Endothelial cell of umbilical vein (primary cell): ENCODE measurements at regions not wholly inside any gene's neighbourhood (a gene's known extent, or its start where the extent isn't known, plus 50 kb on each side); places are given as distances from the start of the nearest gene placed in this dataset.

ENCODE experiments used
- POLR2A ChIP-seq: IDR thresholded peaks from 2 replicates; pipeline ENCODE4 v1.6.1; 2012; ENCODE audit warnings: low read depth, mild to moderate bottlenecking, control low read depth, low read length
- TF ChIP-seq, protein P1 (sequence below), 2 donors: IDR thresholded peaks; 1 replicate in 1 of 2; 2 replicates in 1 of 2; pipeline ENCODE4 v1.5.1; 2011; ENCODE audit warnings: low read length in 2 of 2, mild to moderate bottlenecking in 2 of 2, moderate library complexity in 2 of 2, control low read depth in 1 of 2, inconsistent platforms in 1 of 2, low read depth in 1 of 2; ENCODE audit not compliant: insufficient read depth in 1 of 2; ENCODE audit errors: extremely low read depth in 1 of 2
- TF ChIP-seq, protein P2 (sequence below): IDR thresholded peaks from 2 replicates; pipeline ENCODE4 v1.6.1; 2011; ENCODE audit not compliant: insufficient read depth, insufficient read length

DNA sequence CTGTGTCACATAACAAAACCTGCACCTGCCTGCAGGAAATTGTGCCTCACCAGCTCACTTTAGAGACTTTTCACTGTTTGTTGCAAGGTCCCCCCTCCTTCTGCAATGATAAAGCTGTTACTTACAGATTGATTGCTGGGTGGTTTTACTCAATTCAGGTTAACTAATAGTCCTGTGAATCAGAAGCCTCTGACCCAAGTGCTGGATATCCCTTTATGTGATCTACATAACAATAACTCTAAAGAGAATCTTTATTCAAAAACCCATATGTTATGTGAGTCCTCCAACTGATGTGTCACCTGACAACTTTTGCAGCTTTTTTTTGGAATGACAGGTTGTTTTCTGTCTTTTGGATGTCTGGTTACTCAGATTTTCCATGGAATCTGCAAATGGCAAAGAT is 2323.6 kb upstream of the TENM3 start:
- TF ChIP-seq, protein P1, sequence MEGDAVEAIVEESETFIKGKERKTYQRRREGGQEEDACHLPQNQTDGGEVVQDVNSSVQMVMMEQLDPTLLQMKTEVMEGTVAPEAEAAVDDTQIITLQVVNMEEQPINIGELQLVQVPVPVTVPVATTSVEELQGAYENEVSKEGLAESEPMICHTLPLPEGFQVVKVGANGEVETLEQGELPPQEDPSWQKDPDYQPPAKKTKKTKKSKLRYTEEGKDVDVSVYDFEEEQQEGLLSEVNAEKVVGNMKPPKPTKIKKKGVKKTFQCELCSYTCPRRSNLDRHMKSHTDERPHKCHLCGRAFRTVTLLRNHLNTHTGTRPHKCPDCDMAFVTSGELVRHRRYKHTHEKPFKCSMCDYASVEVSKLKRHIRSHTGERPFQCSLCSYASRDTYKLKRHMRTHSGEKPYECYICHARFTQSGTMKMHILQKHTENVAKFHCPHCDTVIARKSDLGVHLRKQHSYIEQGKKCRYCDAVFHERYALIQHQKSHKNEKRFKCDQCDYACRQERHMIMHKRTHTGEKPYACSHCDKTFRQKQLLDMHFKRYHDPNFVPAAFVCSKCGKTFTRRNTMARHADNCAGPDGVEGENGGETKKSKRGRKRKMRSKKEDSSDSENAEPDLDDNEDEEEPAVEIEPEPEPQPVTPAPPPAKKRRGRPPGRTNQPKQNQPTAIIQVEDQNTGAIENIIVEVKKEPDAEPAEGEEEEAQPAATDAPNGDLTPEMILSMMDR (IDR thresholded peaks at IDR 0.05; ENCODE audit: extremely low read depth in 1 of 2, insufficient read depth in 1 of 2, low read depth in 1 of 2, low read length in 2 of 2) = no peak
- TF ChIP-seq, protein P2, sequence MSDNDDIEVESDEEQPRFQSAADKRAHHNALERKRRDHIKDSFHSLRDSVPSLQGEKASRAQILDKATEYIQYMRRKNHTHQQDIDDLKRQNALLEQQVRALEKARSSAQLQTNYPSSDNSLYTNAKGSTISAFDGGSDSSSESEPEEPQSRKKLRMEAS = no peak
- no peak for TF ChIP-seq POLR2A
